Osteocyte (in vitro differentiated cells): ENCODE measurements at regions not wholly inside any gene's neighbourhood (a gene's known extent, or its start where the extent isn't known, plus 50 kb on each side); places are given as distances from the start of the nearest gene placed in this dataset.
A peak's percentile ranks its signal among the peaks of the same experiment; 100 is the strongest.

Experiments used
- DNase-seq: peaks from one replicate; pipeline ENCODE4 v3.0.0; 2021; ENCODE audit warnings: mixed read lengths; ENCODE audit not compliant: unreplicated experiment; ENCODE audit errors: extremely low spot score
- H3K27ac Mint-ChIP-seq: one replicate; pipeline ENCODE4 v1.8.0; 2021; ENCODE audit warnings: mild to moderate bottlenecking, mixed read lengths; ENCODE audit not compliant: unreplicated experiment
- H3K27me3 Mint-ChIP-seq: one replicate; pipeline ENCODE4 v1.8.0; 2021; ENCODE audit warnings: mixed read lengths; ENCODE audit not compliant: unreplicated experiment
- H3K36me3 Mint-ChIP-seq: one replicate; pipeline ENCODE4 v1.8.0; 2021; ENCODE audit warnings: mixed read lengths; ENCODE audit not compliant: unreplicated experiment
- H3K4me1 Mint-ChIP-seq: one replicate; pipeline ENCODE4 v1.8.0; 2021; ENCODE audit warnings: mixed read lengths; ENCODE audit not compliant: unreplicated experiment
- H3K4me3 Mint-ChIP-seq: one replicate; pipeline ENCODE4 v1.8.0; 2021; ENCODE audit warnings: mild to moderate bottlenecking, moderate library complexity, mixed read lengths; ENCODE audit not compliant: unreplicated experiment
- H3K9me3 Mint-ChIP-seq: one replicate; pipeline ENCODE4 v1.8.0; 2021; ENCODE audit warnings: mixed read lengths; ENCODE audit not compliant: unreplicated experiment
- TF ChIP-seq, protein P1 (sequence below): fragments of 200-600 bp; sonication (generic); IDR thresholded peaks from 2 replicates; pipeline ENCODE4 v1.5.0; 2021; ENCODE audit warnings: antibody characterized with exemption, mild to moderate bottlenecking, moderate library complexity

- no peak overlapping the region for H3K27ac Mint-ChIP-seq
- TF ChIP-seq, protein P1, sequence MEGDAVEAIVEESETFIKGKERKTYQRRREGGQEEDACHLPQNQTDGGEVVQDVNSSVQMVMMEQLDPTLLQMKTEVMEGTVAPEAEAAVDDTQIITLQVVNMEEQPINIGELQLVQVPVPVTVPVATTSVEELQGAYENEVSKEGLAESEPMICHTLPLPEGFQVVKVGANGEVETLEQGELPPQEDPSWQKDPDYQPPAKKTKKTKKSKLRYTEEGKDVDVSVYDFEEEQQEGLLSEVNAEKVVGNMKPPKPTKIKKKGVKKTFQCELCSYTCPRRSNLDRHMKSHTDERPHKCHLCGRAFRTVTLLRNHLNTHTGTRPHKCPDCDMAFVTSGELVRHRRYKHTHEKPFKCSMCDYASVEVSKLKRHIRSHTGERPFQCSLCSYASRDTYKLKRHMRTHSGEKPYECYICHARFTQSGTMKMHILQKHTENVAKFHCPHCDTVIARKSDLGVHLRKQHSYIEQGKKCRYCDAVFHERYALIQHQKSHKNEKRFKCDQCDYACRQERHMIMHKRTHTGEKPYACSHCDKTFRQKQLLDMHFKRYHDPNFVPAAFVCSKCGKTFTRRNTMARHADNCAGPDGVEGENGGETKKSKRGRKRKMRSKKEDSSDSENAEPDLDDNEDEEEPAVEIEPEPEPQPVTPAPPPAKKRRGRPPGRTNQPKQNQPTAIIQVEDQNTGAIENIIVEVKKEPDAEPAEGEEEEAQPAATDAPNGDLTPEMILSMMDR = no peak
- no peaks in the 10 kb centered on the region for H3K36me3 Mint-ChIP-seq
- H3K9me3 Mint-ChIP-seq = no peaks in the 10 kb centered on the region
- no peak overlapping the region for H3K4me3 Mint-ChIP-seq
- H3K4me1 Mint-ChIP-seq = peaks cover 18% of the 10 kb centered on the region
- no peaks in the 10 kb centered on the region for H3K27me3 Mint-ChIP-seq
- no peak for DNase-seq
Observed at GRCh38 chr4:156303708-156304107, 350.0 kb upstream of the CTSO start.

DNA sequence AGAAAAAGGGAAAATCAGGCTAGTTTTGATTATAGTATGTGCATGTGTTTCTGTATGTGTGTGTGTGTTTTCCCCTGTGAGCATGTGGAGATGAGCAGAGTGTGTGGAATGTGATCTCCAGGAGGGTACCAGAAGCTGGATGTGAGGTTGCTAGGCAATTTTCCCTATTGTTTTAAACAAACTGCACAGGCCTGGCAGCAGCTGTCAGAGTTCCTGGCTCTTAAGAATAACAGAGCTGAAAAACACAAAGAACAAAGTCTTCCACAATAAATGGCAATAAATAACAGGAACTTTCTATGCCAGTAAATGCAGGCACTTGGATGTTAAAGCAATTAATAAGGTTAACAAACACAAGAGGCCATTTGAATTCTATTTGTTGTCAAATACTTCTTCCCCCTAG, 344.6 kb upstream of the CTSO start:
- no peak for DNase-seq
- Mint-ChIP-seq H3K9me3 (no peaks in the 10 kb centered on the region), H3K4me3 (no peak overlapping the region), H3K4me1 (peaks cover 33% of the 10 kb centered on the region), H3K36me3 (no peaks in the 10 kb centered on the region), H3K27me3 (no peaks in the 10 kb centered on the region), H3K27ac (peak overlapping the region; percentile 45)
- TF ChIP-seq, protein P1 = no peak

GRCh38 chr4:156295676-156296195, 342.1 kb upstream of the CTSO start:
- Mint-ChIP-seq H3K9me3 (no peaks in the 10 kb centered on the region), H3K27me3 (no peaks in the 10 kb centered on the region), H3K4me3 (no peak overlapping the region), H3K36me3 (no peaks in the 10 kb centered on the region), H3K4me1 (peaks cover 35% of the 10 kb centered on the region), H3K27ac (no peak overlapping the region)
- DNase-seq = no peak
- TF ChIP-seq, protein P1 = no peak

DNA sequence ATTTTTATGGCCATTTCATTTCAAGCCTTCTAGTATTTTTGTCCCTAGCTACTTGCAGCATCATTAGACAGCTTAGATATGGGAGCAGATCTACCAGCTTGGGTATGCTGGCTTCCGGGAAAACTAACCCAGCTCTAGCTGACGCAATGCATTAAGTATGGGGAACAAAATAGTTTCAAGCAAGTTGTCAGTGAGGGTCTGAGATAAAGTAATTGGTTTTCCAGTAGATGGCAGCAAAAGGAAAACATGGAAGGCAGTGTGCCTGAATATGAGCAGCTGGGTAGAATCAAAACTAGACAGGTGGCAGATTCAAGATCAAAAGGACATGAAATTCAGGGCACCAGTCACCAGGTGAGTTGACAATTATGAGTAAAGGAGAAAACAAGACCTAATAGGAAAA, 340.9 kb upstream of the CTSO start:
- Mint-ChIP-seq H3K27me3 (no peaks in the 10 kb centered on the region), H3K27ac (peak overlapping the region; percentile 85), H3K36me3 (no peaks in the 10 kb centered on the region), H3K4me3 (no peak overlapping the region), H3K4me1 (peaks cover 39% of the 10 kb centered on the region), H3K9me3 (no peaks in the 10 kb centered on the region)
- TF ChIP-seq, protein P1 = peak; percentile 58
- no peak for DNase-seq

- no peak for DNase-seq
- H3K4me3 Mint-ChIP-seq = no peak overlapping the region
- peaks cover 39% of the 10 kb centered on the region for H3K4me1 Mint-ChIP-seq
- peaks cover 2% of the 10 kb centered on the region for H3K36me3 Mint-ChIP-seq
- H3K27me3 Mint-ChIP-seq = no peaks in the 10 kb centered on the region
- TF ChIP-seq, protein P1 = no peak
- peak overlapping the region; percentile 85 for H3K27ac Mint-ChIP-seq
- H3K9me3 Mint-ChIP-seq = no peaks in the 10 kb centered on the region
Observed at GRCh38 chr4:156293657-156294297, 340.1 kb upstream of the CTSO start.
